ENCODE measurements at regions not wholly inside any gene's neighbourhood (a gene's known extent, or its start where the extent isn't known, plus 50 kb on each side); places are given as distances from the start of the nearest gene placed in this dataset.

DNA sequence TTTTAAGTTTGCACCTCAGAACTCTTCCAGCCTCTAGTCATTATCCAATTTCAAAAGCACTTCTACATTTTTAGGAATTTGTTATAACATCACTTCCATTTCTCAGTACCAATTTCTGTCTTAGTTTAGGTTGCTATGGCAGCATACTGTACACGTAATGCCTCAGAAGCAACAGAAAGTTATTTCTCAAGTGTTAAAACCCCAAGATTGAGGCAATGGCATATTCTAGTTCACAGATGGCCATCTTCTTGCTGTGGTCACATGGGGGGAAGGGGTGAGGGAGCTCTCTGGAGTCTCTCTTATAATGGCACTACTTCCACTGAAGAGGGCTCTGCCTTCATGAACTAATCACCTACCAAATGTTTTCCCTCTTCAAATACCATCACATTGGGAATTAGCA lies 220.3 kb upstream of the CTSO start:
- Histone ChIP-seq H3K27me3 (replicated peaks; ENCODE audit: insufficient read depth) (no peaks in the 10 kb centered on the region), H3K4me1 (replicated peaks) (no peaks in the 10 kb centered on the region), H3K27ac (no peak overlapping the region), H3K36me3 (no peaks in the 10 kb centered on the region), H3K9me3 (no peaks in the 10 kb centered on the region), H3K4me3 (no peak overlapping the region)
- no peak for TF ChIP-seq POLR2A (IDR thresholded peaks at IDR 0.05)
- TF ChIP-seq POLR2AphosphoS5 (IDR thresholded peaks at IDR 0.05), result no peak
- TF ChIP-seq, protein P1, sequence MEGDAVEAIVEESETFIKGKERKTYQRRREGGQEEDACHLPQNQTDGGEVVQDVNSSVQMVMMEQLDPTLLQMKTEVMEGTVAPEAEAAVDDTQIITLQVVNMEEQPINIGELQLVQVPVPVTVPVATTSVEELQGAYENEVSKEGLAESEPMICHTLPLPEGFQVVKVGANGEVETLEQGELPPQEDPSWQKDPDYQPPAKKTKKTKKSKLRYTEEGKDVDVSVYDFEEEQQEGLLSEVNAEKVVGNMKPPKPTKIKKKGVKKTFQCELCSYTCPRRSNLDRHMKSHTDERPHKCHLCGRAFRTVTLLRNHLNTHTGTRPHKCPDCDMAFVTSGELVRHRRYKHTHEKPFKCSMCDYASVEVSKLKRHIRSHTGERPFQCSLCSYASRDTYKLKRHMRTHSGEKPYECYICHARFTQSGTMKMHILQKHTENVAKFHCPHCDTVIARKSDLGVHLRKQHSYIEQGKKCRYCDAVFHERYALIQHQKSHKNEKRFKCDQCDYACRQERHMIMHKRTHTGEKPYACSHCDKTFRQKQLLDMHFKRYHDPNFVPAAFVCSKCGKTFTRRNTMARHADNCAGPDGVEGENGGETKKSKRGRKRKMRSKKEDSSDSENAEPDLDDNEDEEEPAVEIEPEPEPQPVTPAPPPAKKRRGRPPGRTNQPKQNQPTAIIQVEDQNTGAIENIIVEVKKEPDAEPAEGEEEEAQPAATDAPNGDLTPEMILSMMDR (IDR thresholded peaks at IDR 0.05), result no peak
- intact Hi-C loops (cut with DNase I), result no loop called here
- 97% methylated on average over 1 of the region's 1 CpG for WGBS
- DNase-seq (ENCODE audit: low spot score), result no peak

DNA sequence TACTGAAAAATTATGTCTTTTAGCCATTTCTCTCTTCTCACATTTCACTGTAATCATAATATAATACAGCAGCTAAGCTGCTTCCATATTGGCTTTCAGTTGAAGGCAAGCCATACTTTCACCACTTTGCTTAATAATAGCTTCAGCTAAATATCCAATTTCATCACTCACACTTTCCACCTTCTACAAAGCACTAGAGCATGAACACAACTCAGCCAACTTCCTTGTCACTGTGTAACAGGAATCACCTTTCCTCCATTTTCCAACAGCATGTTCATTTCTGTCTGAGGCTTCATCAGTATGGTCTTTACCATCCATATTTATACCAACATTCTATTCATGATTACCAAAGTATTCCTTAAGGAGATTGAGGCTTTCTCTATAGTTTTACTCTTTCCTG lies 219.8 kb upstream of the CTSO start:
- H3K9me3 ChIP-seq, result no peaks in the 10 kb centered on the region
- H3K36me3 ChIP-seq, result no peaks in the 10 kb centered on the region
- intact Hi-C loops (cut with DNase I), result no loop called here
- no peak overlapping the region for H3K4me3 ChIP-seq
- H3K4me1 ChIP-seq (replicated peaks), result no peaks in the 10 kb centered on the region
- H3K27me3 ChIP-seq (replicated peaks; ENCODE audit: insufficient read depth), result no peaks in the 10 kb centered on the region
- no peak overlapping the region for H3K27ac ChIP-seq
- TF ChIP-seq POLR2A (IDR thresholded peaks at IDR 0.05) (no peak), POLR2AphosphoS5 (IDR thresholded peaks at IDR 0.05) (no peak)
- TF ChIP-seq, protein P1 (IDR thresholded peaks at IDR 0.05), result no peak
- no peak for DNase-seq (ENCODE audit: low spot score)

DNA sequence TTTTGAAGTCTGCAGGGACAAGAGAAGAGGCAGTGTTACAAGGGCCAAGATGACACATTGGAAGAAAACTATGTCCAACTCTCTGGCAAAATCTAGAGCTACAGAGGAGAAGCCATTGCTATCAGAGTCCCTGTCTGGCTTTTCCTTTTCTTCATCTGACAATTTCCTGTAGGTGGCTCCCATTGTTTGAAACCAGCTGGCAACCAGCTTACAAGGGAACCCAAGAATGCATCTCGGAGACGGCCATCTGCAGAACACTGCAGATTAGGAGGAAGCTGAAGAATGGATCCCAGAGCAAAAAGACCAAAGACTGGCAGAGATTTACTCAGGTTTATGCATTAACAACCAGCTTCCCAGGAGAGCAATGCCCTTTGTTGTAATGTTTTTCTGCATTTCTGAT lies 216.2 kb upstream of the CTSO start:
- Histone ChIP-seq H3K27me3 (replicated peaks; ENCODE audit: insufficient read depth) (no peaks in the 10 kb centered on the region), H3K4me1 (replicated peaks) (no peaks in the 10 kb centered on the region), H3K4me3 (no peak overlapping the region), H3K27ac (no peak overlapping the region), H3K36me3 (no peaks in the 10 kb centered on the region), H3K9me3 (no peaks in the 10 kb centered on the region)
- DNase-seq (ENCODE audit: low spot score), result no peak
- TF ChIP-seq POLR2AphosphoS5 (IDR thresholded peaks at IDR 0.05) (no peak), POLR2A (IDR thresholded peaks at IDR 0.05) (no peak)
- TF ChIP-seq, protein P1 (IDR thresholded peaks at IDR 0.05), result no peak
- 55% methylated on average over 2 of the region's 2 CpGs for WGBS
- intact Hi-C loops (cut with DNase I), result no loop called here

DNA sequence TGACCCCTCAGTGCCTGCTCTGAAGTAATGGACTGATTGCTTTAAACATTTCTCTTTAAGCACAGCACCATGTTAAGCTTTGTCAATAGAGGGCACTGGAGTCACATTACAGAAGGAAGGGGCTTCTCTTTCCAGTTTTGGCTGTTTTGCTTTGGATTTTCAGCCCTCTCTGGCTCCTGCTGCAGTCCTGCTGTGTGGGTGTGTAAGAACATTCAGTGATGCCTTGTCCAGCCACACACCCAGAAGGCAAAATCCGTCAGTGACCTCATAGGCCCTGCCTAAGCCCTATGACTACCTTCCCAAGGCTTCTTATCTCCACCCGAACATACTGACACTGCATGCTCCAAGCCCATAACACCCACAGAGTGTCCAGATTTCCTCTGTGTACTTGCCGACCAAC lies 215.3 kb upstream of the CTSO start:
- Histone ChIP-seq H3K4me1 (replicated peaks) (no peaks in the 10 kb centered on the region), H3K9me3 (no peaks in the 10 kb centered on the region), H3K27ac (no peak overlapping the region), H3K36me3 (no peaks in the 10 kb centered on the region), H3K27me3 (replicated peaks; ENCODE audit: insufficient read depth) (no peaks in the 10 kb centered on the region), H3K4me3 (no peak overlapping the region)
- WGBS, result 58% methylated on average over 3 of the region's 3 CpGs
- DNase-seq (ENCODE audit: low spot score), result no peak
- intact Hi-C loops (cut with DNase I), result no loop called here
- TF ChIP-seq, protein P1 (IDR thresholded peaks at IDR 0.05), result peak in 2 of 4 experiments; percentile 16 to 22
- no peak for TF ChIP-seq POLR2AphosphoS5 (IDR thresholded peaks at IDR 0.05)

DNA sequence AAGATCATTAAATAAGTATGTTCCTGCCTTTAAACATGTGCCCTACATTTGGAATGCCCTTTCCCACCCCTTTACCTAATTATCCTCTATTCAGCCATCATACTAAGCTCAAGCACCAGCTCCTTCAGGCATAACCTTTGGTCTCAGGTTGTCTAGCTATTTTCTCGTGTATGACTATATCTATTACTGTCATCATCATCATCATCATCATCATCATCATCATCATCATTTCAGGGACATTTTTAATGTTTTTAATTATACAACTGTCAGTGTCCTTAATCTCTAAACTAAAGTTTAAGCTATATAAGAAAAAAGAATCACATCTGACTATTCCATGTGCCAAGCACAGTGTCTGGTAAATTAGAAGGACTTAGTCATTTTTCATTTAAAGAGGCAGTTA lies 214.6 kb upstream of the CTSO start:
- Histone ChIP-seq H3K36me3 (no peaks in the 10 kb centered on the region), H3K27me3 (replicated peaks; ENCODE audit: insufficient read depth) (no peaks in the 10 kb centered on the region), H3K9me3 (no peaks in the 10 kb centered on the region), H3K4me3 (no peak overlapping the region), H3K27ac (no peak overlapping the region), H3K4me1 (replicated peaks) (no peaks in the 10 kb centered on the region)
- intact Hi-C loops (cut with DNase I), result no loop called here
- TF ChIP-seq POLR2A (IDR thresholded peaks at IDR 0.05) (no peak), POLR2AphosphoS5 (IDR thresholded peaks at IDR 0.05) (no peak)
- TF ChIP-seq, protein P1 (IDR thresholded peaks at IDR 0.05), result no peak
- 0% methylated on average over 1 of the region's 1 CpG for WGBS
- DNase-seq (ENCODE audit: low spot score), result no peak

Measured in prostate gland (tissue), 2 donors.